ENCODE measurements at regions not wholly inside any gene's neighbourhood (a gene's known extent, or its start where the extent isn't known, plus 50 kb on each side); places are given as distances from the start of the nearest gene placed in this dataset.

GRCh38 chr3:24881239-24881638, 386.6 kb upstream of the THRB start:
- Mint-ChIP-seq H3K36me3 (ENCODE audit: low read depth) (no peaks in the 10 kb centered on the region), H3K4me3 (no peak overlapping the region), H3K4me1 (ENCODE audit: low read depth) (no peaks in the 10 kb centered on the region), H3K27ac (no peak overlapping the region), H3K27me3 (no peaks in the 10 kb centered on the region), H3K9me3 (no peaks in the 10 kb centered on the region)

- Mint-ChIP-seq H3K4me3 (no peak overlapping the region), H3K27ac (no peak overlapping the region), H3K9me3 (no peaks in the 10 kb centered on the region), H3K36me3 (ENCODE audit: low read depth) (no peaks in the 10 kb centered on the region), H3K4me1 (ENCODE audit: low read depth) (no peaks in the 10 kb centered on the region), H3K27me3 (no peaks in the 10 kb centered on the region)
Measured at GRCh38 chr3:24886501-24886900, 391.9 kb upstream of the THRB start.

GRCh38 chr3:24890012-24890411, 395.4 kb upstream of the THRB start:
- no peak overlapping the region for H3K27ac Mint-ChIP-seq
- peaks cover 8% of the 10 kb centered on the region for H3K9me3 Mint-ChIP-seq
- H3K4me1 Mint-ChIP-seq (ENCODE audit: low read depth), result no peaks in the 10 kb centered on the region
- H3K36me3 Mint-ChIP-seq (ENCODE audit: low read depth), result no peaks in the 10 kb centered on the region
- H3K4me3 Mint-ChIP-seq, result no peak overlapping the region
- no peaks in the 10 kb centered on the region for H3K27me3 Mint-ChIP-seq

- Mint-ChIP-seq H3K36me3 (ENCODE audit: low read depth) (no peaks in the 10 kb centered on the region), H3K9me3 (peaks cover 8% of the 10 kb centered on the region), H3K27me3 (no peaks in the 10 kb centered on the region), H3K4me1 (ENCODE audit: low read depth) (no peaks in the 10 kb centered on the region), H3K4me3 (no peak overlapping the region), H3K27ac (no peak overlapping the region)
Measured at GRCh38 chr3:24899373-24899772, 404.7 kb upstream of the THRB start.

GRCh38 chr3:24899901-24900603, 405.4 kb upstream of the THRB start:
- Mint-ChIP-seq H3K9me3 (peaks cover 4% of the 10 kb centered on the region), H3K27me3 (no peaks in the 10 kb centered on the region), H3K36me3 (ENCODE audit: low read depth) (no peaks in the 10 kb centered on the region), H3K4me3 (no peak overlapping the region), H3K4me1 (ENCODE audit: low read depth) (no peaks in the 10 kb centered on the region), H3K27ac (no peak overlapping the region)

- Mint-ChIP-seq H3K36me3 (ENCODE audit: low read depth) (no peaks in the 10 kb centered on the region), H3K27me3 (no peaks in the 10 kb centered on the region), H3K4me3 (no peak overlapping the region), H3K4me1 (ENCODE audit: low read depth) (no peaks in the 10 kb centered on the region), H3K9me3 (peaks cover 4% of the 10 kb centered on the region), H3K27ac (no peak overlapping the region)
Measured at GRCh38 chr3:24905266-24905665, 410.6 kb upstream of the THRB start.

- Mint-ChIP-seq H3K4me1 (ENCODE audit: low read depth) (no peaks in the 10 kb centered on the region), H3K27me3 (no peaks in the 10 kb centered on the region), H3K4me3 (no peak overlapping the region), H3K9me3 (peaks cover 4% of the 10 kb centered on the region), H3K36me3 (ENCODE audit: low read depth) (no peaks in the 10 kb centered on the region), H3K27ac (no peak overlapping the region)
Measured at GRCh38 chr3:24907106-24907505, 412.5 kb upstream of the THRB start.

GRCh38 chr3:24911076-24911475, 416.4 kb upstream of the THRB start:
- H3K27me3 Mint-ChIP-seq, result no peaks in the 10 kb centered on the region
- no peak overlapping the region for H3K4me3 Mint-ChIP-seq
- H3K9me3 Mint-ChIP-seq, result no peaks in the 10 kb centered on the region
- H3K27ac Mint-ChIP-seq, result no peak overlapping the region
- H3K36me3 Mint-ChIP-seq (ENCODE audit: low read depth), result no peaks in the 10 kb centered on the region
- H3K4me1 Mint-ChIP-seq (ENCODE audit: low read depth), result no peaks in the 10 kb centered on the region

- Mint-ChIP-seq H3K27me3 (no peaks in the 10 kb centered on the region), H3K4me3 (no peak overlapping the region), H3K27ac (no peak overlapping the region), H3K36me3 (ENCODE audit: low read depth) (no peaks in the 10 kb centered on the region), H3K9me3 (no peaks in the 10 kb centered on the region), H3K4me1 (ENCODE audit: low read depth) (no peaks in the 10 kb centered on the region)
Measured at GRCh38 chr3:24915639-24916038, 421.0 kb upstream of the THRB start.

GRCh38 chr3:24917908-24918307, 423.3 kb upstream of the THRB start:
- H3K27ac Mint-ChIP-seq, result no peak overlapping the region
- no peaks in the 10 kb centered on the region for H3K4me1 Mint-ChIP-seq (ENCODE audit: low read depth)
- H3K36me3 Mint-ChIP-seq (ENCODE audit: low read depth), result no peaks in the 10 kb centered on the region
- no peaks in the 10 kb centered on the region for H3K27me3 Mint-ChIP-seq
- H3K4me3 Mint-ChIP-seq, result no peak overlapping the region
- no peaks in the 10 kb centered on the region for H3K9me3 Mint-ChIP-seq

- Mint-ChIP-seq H3K9me3 (no peaks in the 10 kb centered on the region), H3K27ac (no peak overlapping the region), H3K36me3 (ENCODE audit: low read depth) (no peaks in the 10 kb centered on the region), H3K4me3 (no peak overlapping the region), H3K27me3 (no peaks in the 10 kb centered on the region), H3K4me1 (ENCODE audit: low read depth) (no peaks in the 10 kb centered on the region)
Measured at GRCh38 chr3:24923570-24923969, 428.9 kb upstream of the THRB start.

- no peak overlapping the region for H3K4me3 Mint-ChIP-seq
- no peak overlapping the region for H3K27ac Mint-ChIP-seq
- no peaks in the 10 kb centered on the region for H3K4me1 Mint-ChIP-seq (ENCODE audit: low read depth)
- H3K27me3 Mint-ChIP-seq, result no peaks in the 10 kb centered on the region
- H3K36me3 Mint-ChIP-seq (ENCODE audit: low read depth), result no peaks in the 10 kb centered on the region
- H3K9me3 Mint-ChIP-seq, result no peaks in the 10 kb centered on the region
Measured at GRCh38 chr3:24929521-24929920, 434.9 kb upstream of the THRB start.

GRCh38 chr3:24933401-24933800, 438.8 kb upstream of the THRB start:
- H3K9me3 Mint-ChIP-seq, result peaks cover 3% of the 10 kb centered on the region
- H3K27ac Mint-ChIP-seq, result no peak overlapping the region
- no peaks in the 10 kb centered on the region for H3K4me1 Mint-ChIP-seq (ENCODE audit: low read depth)
- no peaks in the 10 kb centered on the region for H3K27me3 Mint-ChIP-seq
- no peak overlapping the region for H3K4me3 Mint-ChIP-seq
- H3K36me3 Mint-ChIP-seq (ENCODE audit: low read depth), result no peaks in the 10 kb centered on the region

- Mint-ChIP-seq H3K4me1 (ENCODE audit: low read depth) (no peaks in the 10 kb centered on the region), H3K36me3 (ENCODE audit: low read depth) (no peaks in the 10 kb centered on the region), H3K9me3 (peaks cover 3% of the 10 kb centered on the region), H3K27ac (no peak overlapping the region), H3K27me3 (no peaks in the 10 kb centered on the region), H3K4me3 (no peak overlapping the region)
Measured at GRCh38 chr3:24936574-24936973, 441.9 kb upstream of the THRB start.

GRCh38 chr3:24937228-24937627, 442.6 kb upstream of the THRB start:
- Mint-ChIP-seq H3K9me3 (peaks cover 3% of the 10 kb centered on the region), H3K4me1 (ENCODE audit: low read depth) (no peaks in the 10 kb centered on the region), H3K4me3 (no peak overlapping the region), H3K36me3 (ENCODE audit: low read depth) (no peaks in the 10 kb centered on the region), H3K27me3 (no peaks in the 10 kb centered on the region), H3K27ac (no peak overlapping the region)

GRCh38 chr3:24937780-24938179, 443.1 kb upstream of the THRB start:
- H3K4me3 Mint-ChIP-seq, result no peak overlapping the region
- no peaks in the 10 kb centered on the region for H3K27me3 Mint-ChIP-seq
- H3K9me3 Mint-ChIP-seq, result peaks cover 3% of the 10 kb centered on the region
- no peak overlapping the region for H3K27ac Mint-ChIP-seq
- H3K36me3 Mint-ChIP-seq (ENCODE audit: low read depth), result no peaks in the 10 kb centered on the region
- H3K4me1 Mint-ChIP-seq (ENCODE audit: low read depth), result no peaks in the 10 kb centered on the region

Measured in stimulated activated naive CD8-positive, alpha-beta T cell treated with anti-CD3 and anti-CD28 coated beads, Interleukin-15, Interleukin-2, amounts not matched to agents 100 ng/mL and 50 ng/mL, for 24 hours (primary cell).